MCF 10A (cell line): ENCODE measurements at regions not wholly inside any gene's neighbourhood (a gene's known extent, or its start where the extent isn't known, plus 50 kb on each side); places are given as distances from the start of the nearest gene placed in this dataset.

Experiments used
- BruUV-seq: library from RNA; stranded (reverse); fragments of 400-500 nt; replicated peaks from 2 replicates; lab custom pipeline; 2021; lab: Mats Ljungman, UMichigan
- CTCF ChIA-PET: fragments of 300-600 bp; sonication (Branson Sonifier 250); formaldehyde crosslinking; extraction: SDS; loops from one replicate; lab custom pipeline; 2021; ENCODE audit warnings: antibody characterized with exemption, inconsistent platforms; lab: Yijun Ruan, JAX
- POLR2A ChIA-PET: fragments of 300-600, 350-650 bp; sonication (Branson Sonifier 250); formaldehyde crosslinking; extraction: SDS; loops from one replicate; lab custom pipeline; 2020; ENCODE audit warnings: antibody characterized with exemption, inconsistent platforms; lab: Yijun Ruan, JAX
- DNase-seq: peaks from one replicate; pipeline ENCODE4 v3.0.0-alpha.2; 2018; ENCODE audit not compliant: unreplicated experiment
- H3K27ac Mint-ChIP-seq: one replicate; pipeline ENCODE4 v1.8.0; 2022; ENCODE audit warnings: mild to moderate bottlenecking, low read depth, mixed read lengths; ENCODE audit not compliant: unreplicated experiment
- H3K27me3 Mint-ChIP-seq: one replicate; pipeline ENCODE4 v1.8.0; 2022; ENCODE audit warnings: mixed read lengths; ENCODE audit not compliant: insufficient read depth, unreplicated experiment
- H3K36me3 Mint-ChIP-seq: one replicate; pipeline ENCODE4 v1.8.0; 2022; ENCODE audit warnings: mild to moderate bottlenecking, moderate library complexity, mixed read lengths; ENCODE audit not compliant: insufficient read depth, unreplicated experiment
- H3K4me1 Mint-ChIP-seq: one replicate; pipeline ENCODE4 v1.8.0; 2022; ENCODE audit warnings: mixed read lengths; ENCODE audit not compliant: insufficient read depth, unreplicated experiment
- H3K4me3 Mint-ChIP-seq: one replicate; pipeline ENCODE4 v1.8.0; 2022; ENCODE audit warnings: mild to moderate bottlenecking, moderate library complexity, mixed read lengths; ENCODE audit not compliant: unreplicated experiment
- H3K9me3 Mint-ChIP-seq: one replicate; pipeline ENCODE4 v1.8.0; 2022; ENCODE audit warnings: mixed read lengths; ENCODE audit not compliant: unreplicated experiment
- intact Hi-C: fragments of 100-400 bp; cut with micrococcal nuclease; formaldehyde crosslinking; loops from 2 replicates; pipeline ENCODE4 v1.14.1; 2022
- TF ChIP-seq, protein P1 (sequence below): fragments of 200-600 bp; IDR thresholded peaks from one replicate; pipeline ENCODE4 v1.8.0; 2022; ENCODE audit warnings: antibody characterized with exemption, mild to moderate bottlenecking; ENCODE audit not compliant: unreplicated experiment

- H3K9me3 Mint-ChIP-seq, result no peaks in the 10 kb centered on the region
- ChIA-PET CTCF (interaction anchor here (1.1 kb wide), 1 partner anchor 14 kb away, joined by 4 read pairs; no protein-coding TSS in a partner anchor), POLR2A (no interaction called here)
- intact Hi-C loops, result no loop called here
- no TSS peak for BruUV-seq
- H3K4me1 Mint-ChIP-seq, result no peaks in the 10 kb centered on the region
- no peak overlapping the region for H3K27ac Mint-ChIP-seq
- H3K36me3 Mint-ChIP-seq, result no peaks in the 10 kb centered on the region
- H3K27me3 Mint-ChIP-seq, result peaks cover 16% of the 10 kb centered on the region
- DNase-seq, result no peak
- H3K4me3 Mint-ChIP-seq, result no peak overlapping the region
- TF ChIP-seq, protein P1, sequence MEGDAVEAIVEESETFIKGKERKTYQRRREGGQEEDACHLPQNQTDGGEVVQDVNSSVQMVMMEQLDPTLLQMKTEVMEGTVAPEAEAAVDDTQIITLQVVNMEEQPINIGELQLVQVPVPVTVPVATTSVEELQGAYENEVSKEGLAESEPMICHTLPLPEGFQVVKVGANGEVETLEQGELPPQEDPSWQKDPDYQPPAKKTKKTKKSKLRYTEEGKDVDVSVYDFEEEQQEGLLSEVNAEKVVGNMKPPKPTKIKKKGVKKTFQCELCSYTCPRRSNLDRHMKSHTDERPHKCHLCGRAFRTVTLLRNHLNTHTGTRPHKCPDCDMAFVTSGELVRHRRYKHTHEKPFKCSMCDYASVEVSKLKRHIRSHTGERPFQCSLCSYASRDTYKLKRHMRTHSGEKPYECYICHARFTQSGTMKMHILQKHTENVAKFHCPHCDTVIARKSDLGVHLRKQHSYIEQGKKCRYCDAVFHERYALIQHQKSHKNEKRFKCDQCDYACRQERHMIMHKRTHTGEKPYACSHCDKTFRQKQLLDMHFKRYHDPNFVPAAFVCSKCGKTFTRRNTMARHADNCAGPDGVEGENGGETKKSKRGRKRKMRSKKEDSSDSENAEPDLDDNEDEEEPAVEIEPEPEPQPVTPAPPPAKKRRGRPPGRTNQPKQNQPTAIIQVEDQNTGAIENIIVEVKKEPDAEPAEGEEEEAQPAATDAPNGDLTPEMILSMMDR, result no peak
These were observed 193.3 kb upstream of the SLCO3A1 start for GRCh38 chr15:91660174-91660649.

- no peaks in the 10 kb centered on the region for H3K4me1 Mint-ChIP-seq
- no peak for DNase-seq
- TF ChIP-seq, protein P1, result no peak
- no peak overlapping the region for H3K4me3 Mint-ChIP-seq
- intact Hi-C loops, result no loop called here
- ChIA-PET POLR2A (no interaction called here), CTCF (interaction anchor here (0.5 to 0.6 kb wide), 2 partner anchors 127 to 173 kb away, joined by 3 read pairs; no protein-coding TSS in a partner anchor)
- no peak overlapping the region for H3K27ac Mint-ChIP-seq
- H3K36me3 Mint-ChIP-seq, result no peaks in the 10 kb centered on the region
- no TSS peak for BruUV-seq
- no peaks in the 10 kb centered on the region for H3K27me3 Mint-ChIP-seq
- no peaks in the 10 kb centered on the region for H3K9me3 Mint-ChIP-seq
These were observed 189.2 kb upstream of the SLCO3A1 start for GRCh38 chr15:91664224-91664836.

GRCh38 chr15:91665212-91665611 lies 188.3 kb upstream of the SLCO3A1 start:
- no peaks in the 10 kb centered on the region for H3K9me3 Mint-ChIP-seq
- intact Hi-C loops, result no loop called here
- no peaks in the 10 kb centered on the region for H3K36me3 Mint-ChIP-seq
- ChIA-PET CTCF (no interaction called here), POLR2A (no interaction called here)
- TF ChIP-seq, protein P1, result no peak
- no peaks in the 10 kb centered on the region for H3K4me1 Mint-ChIP-seq
- no TSS peak for BruUV-seq
- H3K27ac Mint-ChIP-seq, result no peak overlapping the region
- H3K4me3 Mint-ChIP-seq, result no peak overlapping the region
- no peaks in the 10 kb centered on the region for H3K27me3 Mint-ChIP-seq
- no peak for DNase-seq

DNA sequence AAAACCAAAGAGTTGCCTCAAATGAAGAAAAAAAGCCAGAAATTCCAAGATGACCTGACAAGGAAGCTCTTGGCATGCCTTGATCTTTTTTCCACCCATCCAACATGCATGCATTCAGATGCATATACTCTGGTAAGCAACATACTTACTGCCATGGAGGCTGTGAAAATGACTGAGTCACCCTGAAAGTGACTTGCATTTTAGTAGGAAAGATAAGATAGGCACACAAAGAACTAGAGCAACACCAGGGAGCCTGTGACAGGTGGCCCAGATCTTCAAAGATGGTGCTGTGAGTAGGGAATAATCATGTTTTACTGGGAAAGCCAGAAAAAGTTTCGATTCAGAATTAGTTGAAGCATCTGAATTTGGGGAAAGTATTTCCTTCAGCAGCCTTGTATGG lies 185.1 kb upstream of the SLCO3A1 start:
- Mint-ChIP-seq H3K4me1 (no peaks in the 10 kb centered on the region), H3K27ac (no peak overlapping the region), H3K9me3 (no peaks in the 10 kb centered on the region), H3K27me3 (no peaks in the 10 kb centered on the region), H3K4me3 (no peak overlapping the region), H3K36me3 (no peaks in the 10 kb centered on the region)
- DNase-seq, result no peak
- BruUV-seq, result no TSS peak
- ChIA-PET POLR2A (no interaction called here), CTCF (no interaction called here)
- TF ChIP-seq, protein P1, result no peak
- intact Hi-C loops, result no loop called here
